22Rv1 (cell line): ENCODE measurements at regions not wholly inside any gene's neighbourhood (a gene's known extent, or its start where the extent isn't known, plus 50 kb on each side); places are given as distances from the start of the nearest gene placed in this dataset.

Experiments used
- H3K27ac ChIP-seq: fragments of 450-650 bp; 2 replicates; pipeline ENCODE4 v1.5.1; 2017
- ZFX ChIP-seq: fragments of 450-650 bp; IDR thresholded peaks from 2 replicates; pipeline ENCODE4 v1.6.1; 2017; ENCODE audit warnings: antibody characterized with exemption, borderline replicate concordance
- TF ChIP-seq, protein P1 (sequence below): fragments of 450-650 bp; IDR thresholded peaks from 2 replicates; pipeline ENCODE4 v1.5.1; 2017; ENCODE audit warnings: mild to moderate bottlenecking

GRCh38 chr6:94357381-94357980 lies 938.1 kb upstream of the EPHA7 start:
- TF ChIP-seq, protein P1, sequence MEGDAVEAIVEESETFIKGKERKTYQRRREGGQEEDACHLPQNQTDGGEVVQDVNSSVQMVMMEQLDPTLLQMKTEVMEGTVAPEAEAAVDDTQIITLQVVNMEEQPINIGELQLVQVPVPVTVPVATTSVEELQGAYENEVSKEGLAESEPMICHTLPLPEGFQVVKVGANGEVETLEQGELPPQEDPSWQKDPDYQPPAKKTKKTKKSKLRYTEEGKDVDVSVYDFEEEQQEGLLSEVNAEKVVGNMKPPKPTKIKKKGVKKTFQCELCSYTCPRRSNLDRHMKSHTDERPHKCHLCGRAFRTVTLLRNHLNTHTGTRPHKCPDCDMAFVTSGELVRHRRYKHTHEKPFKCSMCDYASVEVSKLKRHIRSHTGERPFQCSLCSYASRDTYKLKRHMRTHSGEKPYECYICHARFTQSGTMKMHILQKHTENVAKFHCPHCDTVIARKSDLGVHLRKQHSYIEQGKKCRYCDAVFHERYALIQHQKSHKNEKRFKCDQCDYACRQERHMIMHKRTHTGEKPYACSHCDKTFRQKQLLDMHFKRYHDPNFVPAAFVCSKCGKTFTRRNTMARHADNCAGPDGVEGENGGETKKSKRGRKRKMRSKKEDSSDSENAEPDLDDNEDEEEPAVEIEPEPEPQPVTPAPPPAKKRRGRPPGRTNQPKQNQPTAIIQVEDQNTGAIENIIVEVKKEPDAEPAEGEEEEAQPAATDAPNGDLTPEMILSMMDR = no peak
- TF ChIP-seq ZFX = no peak
- H3K27ac ChIP-seq = no peak overlapping the region

- no peak overlapping the region for H3K27ac ChIP-seq
- TF ChIP-seq, protein P1 = no peak
- no peak for TF ChIP-seq ZFX
Observed at GRCh38 chr6:94350833-94351232, 931.5 kb upstream of the EPHA7 start.

- TF ChIP-seq, protein P1 = no peak
- TF ChIP-seq ZFX = no peak
- H3K27ac ChIP-seq = no peak overlapping the region
Observed at GRCh38 chr6:94349227-94349626, 929.9 kb upstream of the EPHA7 start.

DNA sequence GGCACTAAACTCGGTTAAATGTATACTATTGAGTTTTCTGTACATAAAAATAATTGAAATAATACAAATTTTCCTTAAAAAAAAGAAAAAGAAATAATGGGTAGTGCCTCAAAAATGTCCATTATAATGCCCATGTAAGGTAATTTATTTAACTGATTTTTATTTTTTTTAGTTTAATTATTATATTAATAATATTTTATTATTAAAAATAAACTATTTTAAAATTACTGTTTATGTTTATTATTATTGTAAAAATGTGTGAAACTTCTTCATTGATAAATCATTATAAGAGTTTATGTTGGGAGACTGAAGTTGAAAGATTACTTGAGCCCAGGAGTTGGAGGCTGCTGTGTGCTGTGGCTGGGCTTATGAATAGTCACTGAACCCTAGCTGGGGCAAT lies 925.5 kb upstream of the EPHA7 start:
- H3K27ac ChIP-seq = no peak overlapping the region
- no peak for TF ChIP-seq ZFX
- TF ChIP-seq, protein P1 = no peak

- H3K27ac ChIP-seq = no peak overlapping the region
- TF ChIP-seq, protein P1 = no peak
- TF ChIP-seq ZFX = no peak
Observed at GRCh38 chr6:94341173-94341572, 921.8 kb upstream of the EPHA7 start.

- H3K27ac ChIP-seq = no peak overlapping the region
- TF ChIP-seq, protein P1 = peak; percentile 44
- no peak for TF ChIP-seq ZFX
Observed at GRCh38 chr6:94323853-94324252, 904.5 kb upstream of the EPHA7 start.

DNA sequence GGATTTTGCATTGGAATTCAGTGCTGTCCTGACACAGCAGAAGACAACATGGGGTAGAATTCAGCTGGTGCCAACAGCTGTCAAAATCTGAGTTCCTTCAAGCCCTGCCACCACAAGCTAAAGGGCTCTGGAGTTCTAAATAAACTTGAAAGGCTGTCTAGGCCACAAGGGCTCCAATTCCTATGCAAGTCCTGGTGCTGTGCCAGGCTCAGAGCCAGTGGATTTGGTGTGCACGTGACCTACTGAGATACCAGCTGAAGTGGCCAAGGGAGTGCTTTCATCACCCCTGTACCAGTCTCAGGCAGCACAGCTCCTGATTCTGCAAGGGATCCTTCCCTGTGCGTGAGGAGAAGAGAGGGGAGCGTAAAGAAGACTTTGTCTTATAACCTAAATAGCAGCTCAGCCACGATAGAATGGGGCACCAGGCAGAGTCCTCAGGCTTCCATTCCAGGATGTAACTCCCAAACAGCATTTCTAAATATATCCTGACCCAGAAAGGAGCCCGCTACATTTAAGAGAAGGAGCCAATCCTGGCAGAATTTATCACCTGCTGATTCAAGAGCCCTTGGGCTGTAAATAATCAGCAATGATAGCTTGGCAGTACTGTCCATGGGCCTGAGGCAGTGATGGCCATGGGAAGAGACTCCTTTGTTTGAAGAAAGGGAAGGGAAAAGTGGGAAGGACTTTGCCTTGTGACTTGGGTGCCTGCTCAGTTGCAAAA lies 881.2 kb upstream of the EPHA7 start:
- TF ChIP-seq, protein P1 = no peak
- TF ChIP-seq ZFX = no peak
- no peak overlapping the region for H3K27ac ChIP-seq
